ENCODE measurements at regions not wholly inside any gene's neighbourhood (a gene's known extent, or its start where the extent isn't known, plus 50 kb on each side); places are given as distances from the start of the nearest gene placed in this dataset.

- TF ChIP-seq EZH2phosphoT487 (conservative IDR thresholded peaks at IDR 0.05; ENCODE audit: low read length) (no peak), CTCF (IDR thresholded peaks at IDR 0.05; ENCODE audit: insufficient read depth, low read length, poor library complexity, severe bottlenecking) (no peak)
- Histone ChIP-seq H3K4me3 (ENCODE audit: insufficient read depth, low read length, poor library complexity, severe bottlenecking) (no peak overlapping the region), H3K27ac (ENCODE audit: low read depth, low read length) (no peak overlapping the region)
These were observed 167.5 kb upstream of the PREP start for GRCh38 chr6:105570416-105570815.

GRCh38 chr6:105569706-105570105 is 166.8 kb upstream of the PREP start:
- Histone ChIP-seq H3K9ac (ENCODE audit: low read length) (no peak overlapping the region), H2AFZ (ENCODE audit: low read depth, low read length, severe bottlenecking) (no peak overlapping the region), H3K9me2 (replicated peaks; ENCODE audit: insufficient read depth, low read length) (no peaks in the 10 kb centered on the region), H3K4me2 (ENCODE audit: low read depth, low read length, poor library complexity, severe bottlenecking) (no peak overlapping the region), H4K20me1 (ENCODE audit: low read depth, low read length) (no peaks in the 10 kb centered on the region), H3K79me2 (ENCODE audit: insufficient read depth, low read length) (no peaks in the 10 kb centered on the region), H3K9me3 (ENCODE audit: insufficient read depth, low read length) (no peaks in the 10 kb centered on the region), H3F3A (ENCODE audit: insufficient read depth) (no peaks in the 10 kb centered on the region), H3K4me3 (ENCODE audit: insufficient read depth, low read length, poor library complexity, severe bottlenecking) (no peak overlapping the region), H3K27ac (ENCODE audit: low read depth, low read length) (no peak overlapping the region), H3K27me3 (ENCODE audit: low read length) (no peaks in the 10 kb centered on the region), H3K36me3 (ENCODE audit: low read length) (no peaks in the 10 kb centered on the region)
- TF ChIP-seq CTCF (IDR thresholded peaks at IDR 0.05; ENCODE audit: insufficient read depth, low read length, poor library complexity, severe bottlenecking) (no peak), EZH2phosphoT487 (conservative IDR thresholded peaks at IDR 0.05; ENCODE audit: low read length) (no peak)

More at GRCh38 chr6:105570416-105570815, 167.5 kb upstream of the PREP start:
- Histone ChIP-seq H3K27me3 (ENCODE audit: low read length) (no peaks in the 10 kb centered on the region), H3K9me2 (replicated peaks; ENCODE audit: insufficient read depth, low read length) (no peaks in the 10 kb centered on the region), H3F3A (ENCODE audit: insufficient read depth) (no peaks in the 10 kb centered on the region), H3K9me3 (ENCODE audit: insufficient read depth, low read length) (no peaks in the 10 kb centered on the region), H3K36me3 (ENCODE audit: low read length) (no peaks in the 10 kb centered on the region), H4K20me1 (ENCODE audit: low read depth, low read length) (no peaks in the 10 kb centered on the region), H2AFZ (ENCODE audit: low read depth, low read length, severe bottlenecking) (no peak overlapping the region), H3K79me2 (ENCODE audit: insufficient read depth, low read length) (no peaks in the 10 kb centered on the region), H3K9ac (ENCODE audit: low read length) (no peak overlapping the region), H3K4me2 (ENCODE audit: low read depth, low read length, poor library complexity, severe bottlenecking) (no peak overlapping the region)

- Histone ChIP-seq H3K27ac (ENCODE audit: low read depth, low read length) (no peak overlapping the region), H3K4me2 (ENCODE audit: low read depth, low read length, poor library complexity, severe bottlenecking) (no peak overlapping the region), H3K36me3 (ENCODE audit: low read length) (no peaks in the 10 kb centered on the region), H3K9me2 (replicated peaks; ENCODE audit: insufficient read depth, low read length) (no peaks in the 10 kb centered on the region), H3F3A (ENCODE audit: insufficient read depth) (no peaks in the 10 kb centered on the region), H3K27me3 (ENCODE audit: low read length) (no peaks in the 10 kb centered on the region), H2AFZ (ENCODE audit: low read depth, low read length, severe bottlenecking) (no peak overlapping the region), H3K79me2 (ENCODE audit: insufficient read depth, low read length) (no peaks in the 10 kb centered on the region), H3K9ac (ENCODE audit: low read length) (no peak overlapping the region), H3K4me3 (ENCODE audit: insufficient read depth, low read length, poor library complexity, severe bottlenecking) (no peak overlapping the region), H3K9me3 (ENCODE audit: insufficient read depth, low read length) (no peaks in the 10 kb centered on the region), H4K20me1 (ENCODE audit: low read depth, low read length) (no peaks in the 10 kb centered on the region)
- TF ChIP-seq CTCF (IDR thresholded peaks at IDR 0.05; ENCODE audit: insufficient read depth, low read length, poor library complexity, severe bottlenecking) (no peak), EZH2phosphoT487 (conservative IDR thresholded peaks at IDR 0.05; ENCODE audit: low read length) (no peak)
These were observed 165.9 kb upstream of the PREP start for GRCh38 chr6:105568751-105569150.
